ENCODE measurements at regions not wholly inside any gene's neighbourhood (a gene's known extent, or its start where the extent isn't known, plus 50 kb on each side); places are given as distances from the start of the nearest gene placed in this dataset.

DNA sequence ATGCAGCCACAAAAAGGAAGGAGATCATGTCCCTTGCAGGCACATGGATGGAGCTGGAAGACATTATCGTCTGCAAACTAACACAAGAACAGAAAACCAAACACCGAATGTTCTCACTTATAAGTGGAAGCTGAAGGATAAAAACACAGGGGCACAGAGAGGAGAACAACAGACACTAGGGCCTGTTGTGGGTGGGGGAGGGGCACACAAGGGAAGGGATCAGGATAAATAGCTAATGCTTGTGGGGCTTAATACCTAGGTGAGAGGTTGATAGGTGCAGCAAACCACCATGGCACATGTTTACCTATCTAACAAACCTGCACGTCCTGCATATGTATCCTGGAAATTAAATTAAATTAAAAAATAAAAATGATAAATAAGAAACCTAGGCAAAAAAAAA lies 969.9 kb downstream of the TTLL7 start:
- TF ChIP-seq, protein P1, sequence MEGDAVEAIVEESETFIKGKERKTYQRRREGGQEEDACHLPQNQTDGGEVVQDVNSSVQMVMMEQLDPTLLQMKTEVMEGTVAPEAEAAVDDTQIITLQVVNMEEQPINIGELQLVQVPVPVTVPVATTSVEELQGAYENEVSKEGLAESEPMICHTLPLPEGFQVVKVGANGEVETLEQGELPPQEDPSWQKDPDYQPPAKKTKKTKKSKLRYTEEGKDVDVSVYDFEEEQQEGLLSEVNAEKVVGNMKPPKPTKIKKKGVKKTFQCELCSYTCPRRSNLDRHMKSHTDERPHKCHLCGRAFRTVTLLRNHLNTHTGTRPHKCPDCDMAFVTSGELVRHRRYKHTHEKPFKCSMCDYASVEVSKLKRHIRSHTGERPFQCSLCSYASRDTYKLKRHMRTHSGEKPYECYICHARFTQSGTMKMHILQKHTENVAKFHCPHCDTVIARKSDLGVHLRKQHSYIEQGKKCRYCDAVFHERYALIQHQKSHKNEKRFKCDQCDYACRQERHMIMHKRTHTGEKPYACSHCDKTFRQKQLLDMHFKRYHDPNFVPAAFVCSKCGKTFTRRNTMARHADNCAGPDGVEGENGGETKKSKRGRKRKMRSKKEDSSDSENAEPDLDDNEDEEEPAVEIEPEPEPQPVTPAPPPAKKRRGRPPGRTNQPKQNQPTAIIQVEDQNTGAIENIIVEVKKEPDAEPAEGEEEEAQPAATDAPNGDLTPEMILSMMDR (IDR thresholded peaks at IDR 0.05), result no peak
- TF ChIP-seq POLR2A (IDR thresholded peaks at IDR 0.05), result no peak

Measured in uterus (tissue), 2 donors.